Esophagus muscularis mucosa (tissue), 3 donors: ENCODE measurements at regions not wholly inside any gene's neighbourhood (a gene's known extent, or its start where the extent isn't known, plus 50 kb on each side); places are given as distances from the start of the nearest gene placed in this dataset.
A peak's percentile ranks its signal among the peaks of the same experiment; 100 is the strongest.

Experiments used
- CTCF ChIP-seq, 3 experiments: fragments of 200-600 bp in 2 of 3; fragments of 450-650 bp in 1 of 3; sonication (generic) in 2 of 3; IDR thresholded peaks; one replicate each; pipeline ENCODE4 v1.5.1; 2017 to 2019; ENCODE audit warnings: antibody characterized with exemption in 3 of 3, mild to moderate bottlenecking in 2 of 3, moderate library complexity in 1 of 3
- POLR2A ChIP-seq: fragments of 450-650 bp; IDR thresholded peaks from one replicate; pipeline ENCODE4 v1.6.1; 2017; ENCODE audit warnings: antibody characterized with exemption, moderate library complexity, mild to moderate bottlenecking, low read depth
- POLR2AphosphoS5 ChIP-seq, 2 donors: sonication (generic); formaldehyde crosslinking; IDR thresholded peaks; one replicate each; pipeline ENCODE4 v1.6.1; 2017; ENCODE audit warnings: antibody characterized with exemption in 2 of 2

GRCh38 chr2:224101820-224102630, 62.9 kb upstream of the SERPINE2 start:
- TF ChIP-seq CTCF (IDR thresholded peaks at IDR 0.05) (no peak), POLR2AphosphoS5 (IDR thresholded peaks at IDR 0.05) (peak in 1 of 2 donors; percentile 46), POLR2A (no peak)
